WTC11 (cell line): ENCODE measurements at regions not wholly inside any gene's neighbourhood (a gene's known extent, or its start where the extent isn't known, plus 50 kb on each side); places are given as distances from the start of the nearest gene placed in this dataset.

Experiments
- ATAC-seq: fragments of 200-7000 bp; cut with Tn5 transposase; 2 replicates; pipeline ENCODE4 v1.10.0; 2021; ENCODE audit warnings: mild to moderate bottlenecking, moderate library complexity
- CTCF ChIA-PET: fragments of 300-600 bp; sonication (Branson Sonifier 250); formaldehyde crosslinking; loops from one replicate; lab custom pipeline; 2021; ENCODE audit warnings: antibody characterized with exemption; lab: Charles Lee
- POLR2A ChIA-PET: fragments of 350-600 bp; sonication (Branson Sonifier 250); formaldehyde crosslinking; loops from one replicate; lab custom pipeline; 2021; ENCODE audit warnings: antibody characterized with exemption; lab: Charles Lee
- DNase-seq: peaks from one replicate; pipeline ENCODE4 v3.0.0; 2021; ENCODE audit warnings: low spot score
- H3K27ac Mint-ChIP-seq: 2 replicates; pipeline ENCODE4 v1.8.0; 2021; ENCODE audit warnings: mixed read lengths
- H3K27me3 Mint-ChIP-seq: 2 replicates; pipeline ENCODE4 v1.8.0; 2021; ENCODE audit warnings: low read depth, mild to moderate bottlenecking, moderate library complexity, mixed read lengths
- H3K36me3 Mint-ChIP-seq: 2 replicates; pipeline ENCODE4 v1.8.0; 2021; ENCODE audit warnings: mixed read lengths
- H3K4me1 Mint-ChIP-seq: 2 replicates; pipeline ENCODE4 v1.8.0; 2022; ENCODE audit warnings: mixed read lengths
- H3K4me3 Mint-ChIP-seq: 2 replicates; pipeline ENCODE4 v1.8.0; 2021; ENCODE audit warnings: mild to moderate bottlenecking, moderate library complexity, mixed read lengths
- H3K9me3 Mint-ChIP-seq: 2 replicates; pipeline ENCODE4 v1.8.0; 2021; ENCODE audit warnings: mixed read lengths
- AR ChIP-seq: fragments of 250-450 bp; sonication (Bioruptor Pico); IDR thresholded peaks from 2 replicates; pipeline ENCODE4 v1.9.0; 2021; ENCODE audit warnings: mild to moderate bottlenecking
- ARID4B ChIP-seq: sonication (generic); formaldehyde crosslinking; IDR thresholded peaks from 2 replicates; pipeline ENCODE4 v1.8.0; 2023; ENCODE audit warnings: missing genetic modification reagents, mild to moderate bottlenecking, borderline replicate concordance
- CBFB ChIP-seq: sonication (generic); formaldehyde crosslinking; IDR thresholded peaks from 2 replicates; pipeline ENCODE4 v1.8.1; 2022; ENCODE audit warnings: mild to moderate bottlenecking, low read depth, missing genetic modification reagents
- CREB1 ChIP-seq: sonication (generic); formaldehyde crosslinking; IDR thresholded peaks from 2 replicates; pipeline ENCODE4 v1.8.0; 2023; ENCODE audit warnings: mild to moderate bottlenecking, missing genetic modification reagents
- E2F1 ChIP-seq: sonication (generic); formaldehyde crosslinking; IDR thresholded peaks from 2 replicates; pipeline ENCODE4 v1.8.0; 2022; ENCODE audit warnings: mild to moderate bottlenecking, missing genetic modification reagents
- FOXK1 ChIP-seq: sonication (generic); formaldehyde crosslinking; IDR thresholded peaks from 2 replicates; pipeline ENCODE4 v1.8.0; 2022; ENCODE audit warnings: mild to moderate bottlenecking, moderate library complexity, missing genetic modification reagents
- GRHL2 ChIP-seq: fragments of 250-450 bp; sonication (Bioruptor Pico); IDR thresholded peaks from 2 replicates; pipeline ENCODE4 v1.8.0; 2022; ENCODE audit warnings: mild to moderate bottlenecking, moderate library complexity; ENCODE audit not compliant: insufficient replicate concordance, severe bottlenecking
- GTF2I ChIP-seq: fragments of 250-450 bp; sonication (Bioruptor Pico); conservative IDR thresholded peaks from 2 replicates; pipeline ENCODE4 v1.4.0; 2021; ENCODE audit warnings: mild to moderate bottlenecking
- NR2C2 ChIP-seq: sonication (generic); formaldehyde crosslinking; IDR thresholded peaks from 2 replicates; pipeline ENCODE4 v1.8.0; 2022; ENCODE audit warnings: mild to moderate bottlenecking, missing genetic modification reagents
- OVOL2 ChIP-seq: fragments of 250-450 bp; sonication (Bioruptor Pico); IDR thresholded peaks from 2 replicates; pipeline ENCODE4 v1.9.0; 2021; ENCODE audit warnings: mild to moderate bottlenecking, borderline replicate concordance
- SP1 ChIP-seq: sonication (generic); formaldehyde crosslinking; conservative IDR thresholded peaks from 2 replicates; pipeline ENCODE4 v1.8.1; 2022; ENCODE audit warnings: missing genetic modification reagents
- ZNF416 ChIP-seq: fragments of 250-450 bp; sonication (Bioruptor Pico); IDR thresholded peaks from 2 replicates; pipeline ENCODE4 v1.9.0; 2021; ENCODE audit warnings: mild to moderate bottlenecking, inconsistent platforms
- ZNF532 ChIP-seq: fragments of 250-450 bp; sonication (Bioruptor Pico); IDR thresholded peaks from 2 replicates; pipeline ENCODE4 v1.9.0; 2021; ENCODE audit warnings: mild to moderate bottlenecking, borderline replicate concordance
- ZSCAN18 ChIP-seq: fragments of 250-450 bp; sonication (Bioruptor Pico); IDR thresholded peaks from 2 replicates; pipeline ENCODE4 v2.1.2; 2022; ENCODE audit warnings: mild to moderate bottlenecking, moderate library complexity
- TF ChIP-seq, protein P1 (sequence below): sonication (generic); formaldehyde crosslinking; IDR thresholded peaks from 2 replicates; pipeline ENCODE4 v1.8.1; 2023; ENCODE audit warnings: mild to moderate bottlenecking, missing genetic modification reagents, moderate library complexity
- TF ChIP-seq, protein P2 (sequence below): sonication (generic); formaldehyde crosslinking; IDR thresholded peaks from 2 replicates; pipeline ENCODE4 v1.8.1; 2023; ENCODE audit warnings: mild to moderate bottlenecking, missing genetic modification reagents
- TF ChIP-seq, protein P3 (sequence below): sonication (generic); formaldehyde crosslinking; IDR thresholded peaks from 2 replicates; pipeline ENCODE4 v1.8.0; 2022; ENCODE audit warnings: mild to moderate bottlenecking, missing genetic modification reagents

DNA sequence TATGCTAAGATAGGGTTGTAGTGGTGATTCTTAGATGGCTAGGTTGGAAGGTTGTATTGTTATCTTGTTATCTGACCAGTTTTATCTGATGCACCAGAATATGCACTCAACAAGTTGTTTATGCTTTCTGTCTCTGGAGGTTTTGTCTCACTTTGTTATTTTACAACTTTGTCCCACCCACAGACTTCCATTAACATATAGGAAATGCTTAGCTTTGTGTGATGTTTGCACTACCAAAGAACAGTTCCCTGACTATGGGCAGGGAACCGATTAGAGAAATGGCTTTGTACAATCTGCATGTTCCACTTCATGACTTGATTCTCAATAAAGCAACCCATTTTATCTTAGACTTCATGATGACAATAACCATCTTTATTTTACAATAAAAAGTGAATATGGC lies 160.6 kb upstream of the CDH20 start:
- ChIA-PET CTCF (no interaction called here), POLR2A (no interaction called here)
- Mint-ChIP-seq H3K4me3 (no peak overlapping the region), H3K9me3 (peaks cover 33% of the 10 kb centered on the region), H3K27ac (no peak overlapping the region), H3K36me3 (peaks cover 11% of the 10 kb centered on the region; the same call in 1 of the 2 replicates), H3K27me3 (no peaks in the 10 kb centered on the region), H3K4me1 (peaks cover 9% of the 10 kb centered on the region)
- no peak for ATAC-seq
- TF ChIP-seq NR2C2 (CRISPR knock-in tag) (no peak), ZNF532 (CRISPR knock-in tag) (no peak), FOXK1 (CRISPR knock-in tag) (no peak), AR (CRISPR knock-in tag) (no peak), GTF2I (CRISPR knock-in tag) (no peak), SP1 (no peak), GRHL2 (no peak), ARID4B (CRISPR knock-in tag) (no peak), ZNF416 (CRISPR knock-in tag) (no peak), OVOL2 (CRISPR knock-in tag) (no peak), CBFB (no peak), CREB1 (CRISPR knock-in tag) (no peak), E2F1 (no peak), ZSCAN18 (CRISPR knock-in tag) (no peak)
- TF ChIP-seq, protein P1, sequence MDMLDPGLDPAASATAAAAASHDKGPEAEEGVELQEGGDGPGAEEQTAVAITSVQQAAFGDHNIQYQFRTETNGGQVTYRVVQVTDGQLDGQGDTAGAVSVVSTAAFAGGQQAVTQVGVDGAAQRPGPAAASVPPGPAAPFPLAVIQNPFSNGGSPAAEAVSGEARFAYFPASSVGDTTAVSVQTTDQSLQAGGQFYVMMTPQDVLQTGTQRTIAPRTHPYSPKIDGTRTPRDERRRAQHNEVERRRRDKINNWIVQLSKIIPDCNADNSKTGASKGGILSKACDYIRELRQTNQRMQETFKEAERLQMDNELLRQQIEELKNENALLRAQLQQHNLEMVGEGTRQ = no peak
- TF ChIP-seq, protein P2, sequence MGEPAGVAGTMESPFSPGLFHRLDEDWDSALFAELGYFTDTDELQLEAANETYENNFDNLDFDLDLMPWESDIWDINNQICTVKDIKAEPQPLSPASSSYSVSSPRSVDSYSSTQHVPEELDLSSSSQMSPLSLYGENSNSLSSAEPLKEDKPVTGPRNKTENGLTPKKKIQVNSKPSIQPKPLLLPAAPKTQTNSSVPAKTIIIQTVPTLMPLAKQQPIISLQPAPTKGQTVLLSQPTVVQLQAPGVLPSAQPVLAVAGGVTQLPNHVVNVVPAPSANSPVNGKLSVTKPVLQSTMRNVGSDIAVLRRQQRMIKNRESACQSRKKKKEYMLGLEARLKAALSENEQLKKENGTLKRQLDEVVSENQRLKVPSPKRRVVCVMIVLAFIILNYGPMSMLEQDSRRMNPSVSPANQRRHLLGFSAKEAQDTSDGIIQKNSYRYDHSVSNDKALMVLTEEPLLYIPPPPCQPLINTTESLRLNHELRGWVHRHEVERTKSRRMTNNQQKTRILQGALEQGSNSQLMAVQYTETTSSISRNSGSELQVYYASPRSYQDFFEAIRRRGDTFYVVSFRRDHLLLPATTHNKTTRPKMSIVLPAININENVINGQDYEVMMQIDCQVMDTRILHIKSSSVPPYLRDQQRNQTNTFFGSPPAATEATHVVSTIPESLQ (CRISPR knock-in tag) = no peak
- TF ChIP-seq, protein P3, sequence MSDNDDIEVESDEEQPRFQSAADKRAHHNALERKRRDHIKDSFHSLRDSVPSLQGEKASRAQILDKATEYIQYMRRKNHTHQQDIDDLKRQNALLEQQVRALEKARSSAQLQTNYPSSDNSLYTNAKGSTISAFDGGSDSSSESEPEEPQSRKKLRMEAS = no peak
- DNase-seq = no peak
